Keratinocyte (primary cell): ENCODE measurements at regions not wholly inside any gene's neighbourhood (a gene's known extent, or its start where the extent isn't known, plus 50 kb on each side); places are given as distances from the start of the nearest gene placed in this dataset.
A peak's percentile ranks its signal among the peaks of the same experiment; 100 is the strongest.

Source experiments
- DNase-seq: peaks from one replicate; pipeline ENCODE4 v3.0.0-alpha.2; 2011; ENCODE audit warnings: low read depth, missing footprints, low spot score
- FAIRE-seq: peaks from 2 replicates; lab custom pipeline; 2011; peaks lifted over from hg19 to GRCh38; lab: Jason Lieb, UNC
- H2AFZ ChIP-seq: 2 replicates; pipeline ENCODE4 v1.6.0; 2012; ENCODE audit warnings: low read length, control low read depth, inconsistent platforms; ENCODE audit not compliant: control insufficient read depth
- H3K27ac ChIP-seq: 2 replicates; pipeline ENCODE4 v1.5.1; 2011; ENCODE audit warnings: low read length; ENCODE audit not compliant: control insufficient read depth, insufficient read depth
- H3K27me3 ChIP-seq: 3 replicates; pipeline ENCODE4 v1.6.0; 2011; ENCODE audit warnings: low read length; ENCODE audit not compliant: control insufficient read depth, insufficient read depth; ENCODE audit errors: extremely low read depth
- H3K36me3 ChIP-seq, 2 experiments: 2 replicates in 1 of 2; 3 replicates in 1 of 2; pipeline ENCODE4 v1.5.1; 2011; ENCODE audit warnings: low read length in 2 of 2, mild to moderate bottlenecking in 1 of 2; ENCODE audit not compliant: control insufficient read depth in 2 of 2, insufficient read depth in 2 of 2; ENCODE audit errors: extremely low read depth in 1 of 2
- H3K4me1 ChIP-seq: 3 replicates; pipeline ENCODE4 v1.5.1; 2011; ENCODE audit warnings: low read length; ENCODE audit not compliant: control insufficient read depth, insufficient read depth; ENCODE audit errors: extremely low read depth
- H3K4me2 ChIP-seq: 3 replicates; pipeline ENCODE4 v1.6.0; 2011; ENCODE audit warnings: low read depth, low read length; ENCODE audit not compliant: control insufficient read depth, insufficient read depth; ENCODE audit errors: extremely low read depth
- H3K4me3 ChIP-seq, 3 experiments: fragments of 200-600 bp in 1 of 3; sonication (generic) in 1 of 3; 2 replicates in 2 of 3; 3 replicates in 1 of 3; pipeline ENCODE4 v1.5.1; 2011 to 2016; ENCODE audit warnings: low read length in 3 of 3, mild to moderate bottlenecking in 3 of 3, control low read depth in 2 of 3, inconsistent platforms in 1 of 3, low read depth in 1 of 3, mixed read lengths in 1 of 3, mixed run types in 1 of 3, moderate library complexity in 1 of 3; ENCODE audit not compliant: control insufficient read depth in 2 of 3, insufficient read depth in 2 of 3; ENCODE audit errors: extremely low read depth in 1 of 3
- H3K79me2 ChIP-seq: 2 replicates; pipeline ENCODE4 v1.6.0; 2012; ENCODE audit warnings: low read length; ENCODE audit not compliant: control insufficient read depth, insufficient read depth
- H3K9ac ChIP-seq: 3 replicates; pipeline ENCODE4 v1.6.0; 2011; ENCODE audit warnings: low read length; ENCODE audit not compliant: control insufficient read depth, insufficient read depth; ENCODE audit errors: extremely low read depth
- H3K9me1 ChIP-seq: 3 replicates; pipeline ENCODE4 v1.6.0; 2011; ENCODE audit warnings: low read length; ENCODE audit not compliant: control insufficient read depth, insufficient read depth; ENCODE audit errors: extremely low read depth
- H3K9me3 ChIP-seq: 2 replicates; pipeline ENCODE4 v1.5.1; 2012; ENCODE audit warnings: low read depth, low read length; ENCODE audit not compliant: control insufficient read depth
- H4K20me1 ChIP-seq: 3 replicates; pipeline ENCODE4 v1.6.0; 2011; ENCODE audit warnings: low read length; ENCODE audit not compliant: control insufficient read depth, insufficient read depth; ENCODE audit errors: extremely low read depth
- EZH2 ChIP-seq: IDR thresholded peaks from one replicate; pipeline ENCODE4 v1.6.1; 2012; ENCODE audit warnings: inconsistent platforms, mild to moderate bottlenecking, low read length, moderate library complexity
- dilution Hi-C: fragments of 300-500 bp; cut with MboI; formaldehyde crosslinking; loops from one replicate; pipeline ENCODE4 v1.7.0; 2020; ENCODE audit warnings: low sequenced_read_pairs; ENCODE audit not compliant: extremely low pct_ligation_motif_present
- TF ChIP-seq, protein P1 (sequence below), 3 experiments: IDR thresholded peaks in 1 of 3; conservative IDR thresholded peaks in 1 of 3; optimal IDR thresholded peaks in 1 of 3; 2 replicates in 2 of 3; 3 replicates in 1 of 3; pipeline versions ENCODE3 to v1.5.1; 2011; ENCODE audit warnings: low read length in 3 of 3, mild to moderate bottlenecking in 3 of 3, moderate library complexity in 2 of 3, control low read depth in 1 of 3, inconsistent platforms in 1 of 3; ENCODE audit not compliant: insufficient read depth in 2 of 3; ENCODE audit errors: extremely low read depth in 1 of 3

DNA sequence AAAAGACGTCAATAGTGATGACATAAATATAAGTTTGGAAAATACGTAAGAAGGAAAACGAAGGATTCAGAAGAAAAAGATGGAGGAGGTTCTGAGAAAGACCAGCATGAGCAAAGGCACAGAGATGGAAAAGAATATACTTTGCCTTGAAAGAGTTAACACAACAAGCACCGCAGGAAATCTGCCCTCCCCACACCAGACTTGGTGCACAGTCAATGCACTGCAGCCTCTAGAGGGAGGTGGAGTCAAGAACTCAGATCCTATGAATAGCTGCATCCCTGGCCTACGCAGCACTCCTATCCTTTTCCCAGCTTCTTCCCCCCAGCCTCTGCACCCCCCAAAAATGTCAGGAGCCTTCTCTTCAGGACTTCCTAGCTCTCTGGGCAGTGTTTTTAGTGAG lies 1370.6 kb upstream of the LRRTM3 start:
- no peaks in the 10 kb centered on the region for H3K9me3 ChIP-seq
- H3K36me3 ChIP-seq = no peaks in the 10 kb centered on the region
- H3K9me1 ChIP-seq = no peaks in the 10 kb centered on the region
- no peak overlapping the region for H3K27ac ChIP-seq
- TF ChIP-seq EZH2 = no peak
- TF ChIP-seq, protein P1, sequence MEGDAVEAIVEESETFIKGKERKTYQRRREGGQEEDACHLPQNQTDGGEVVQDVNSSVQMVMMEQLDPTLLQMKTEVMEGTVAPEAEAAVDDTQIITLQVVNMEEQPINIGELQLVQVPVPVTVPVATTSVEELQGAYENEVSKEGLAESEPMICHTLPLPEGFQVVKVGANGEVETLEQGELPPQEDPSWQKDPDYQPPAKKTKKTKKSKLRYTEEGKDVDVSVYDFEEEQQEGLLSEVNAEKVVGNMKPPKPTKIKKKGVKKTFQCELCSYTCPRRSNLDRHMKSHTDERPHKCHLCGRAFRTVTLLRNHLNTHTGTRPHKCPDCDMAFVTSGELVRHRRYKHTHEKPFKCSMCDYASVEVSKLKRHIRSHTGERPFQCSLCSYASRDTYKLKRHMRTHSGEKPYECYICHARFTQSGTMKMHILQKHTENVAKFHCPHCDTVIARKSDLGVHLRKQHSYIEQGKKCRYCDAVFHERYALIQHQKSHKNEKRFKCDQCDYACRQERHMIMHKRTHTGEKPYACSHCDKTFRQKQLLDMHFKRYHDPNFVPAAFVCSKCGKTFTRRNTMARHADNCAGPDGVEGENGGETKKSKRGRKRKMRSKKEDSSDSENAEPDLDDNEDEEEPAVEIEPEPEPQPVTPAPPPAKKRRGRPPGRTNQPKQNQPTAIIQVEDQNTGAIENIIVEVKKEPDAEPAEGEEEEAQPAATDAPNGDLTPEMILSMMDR (optimal IDR thresholded peaks at IDR 0.05 in 1 of 3, IDR thresholded peaks at IDR 0.05 in 1 of 3, conservative IDR thresholded peaks at IDR 0.05 in 1 of 3; ENCODE audit: extremely low read depth in 1 of 3, insufficient read depth in 2 of 3, low read length in 3 of 3) = peak in 2 of 3 experiments; percentile 7 to 27
- no peaks in the 10 kb centered on the region for H4K20me1 ChIP-seq
- no peaks in the 10 kb centered on the region for H3K4me1 ChIP-seq
- no peak overlapping the region for H3K4me3 ChIP-seq
- no peaks in the 10 kb centered on the region for H3K27me3 ChIP-seq
- dilution Hi-C loops = no loop called here
- no peaks in the 10 kb centered on the region for H3K79me2 ChIP-seq
- no peak for DNase-seq
- H3K9ac ChIP-seq = no peak overlapping the region
- no peak overlapping the region for H2AFZ ChIP-seq
- no peak overlapping the region for H3K4me2 ChIP-seq
- no peak for FAIRE-seq

DNA sequence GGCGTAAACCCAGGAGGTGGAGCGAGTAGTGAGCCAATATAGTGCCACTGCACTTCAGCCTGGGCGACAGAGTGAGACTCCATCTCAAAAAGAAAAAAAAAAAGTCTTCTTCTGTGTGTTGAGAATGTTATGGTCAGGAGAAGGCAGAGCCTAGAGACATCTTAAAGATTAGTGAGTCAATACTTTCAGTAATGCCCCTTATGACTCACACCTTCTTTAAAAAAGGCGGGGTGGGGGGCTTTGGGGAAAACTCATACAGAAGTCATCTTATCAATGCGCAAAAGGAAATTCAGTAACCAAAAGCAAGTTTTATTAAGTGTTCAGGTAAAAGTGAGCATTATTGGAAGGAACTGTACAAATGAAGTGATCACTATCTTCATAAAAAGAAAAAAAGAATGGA lies 1369.8 kb upstream of the LRRTM3 start:
- FAIRE-seq (no peak), DNase-seq (no peak)
- Histone ChIP-seq H4K20me1 (no peaks in the 10 kb centered on the region), H3K36me3 (no peaks in the 10 kb centered on the region), H3K9me1 (no peaks in the 10 kb centered on the region), H3K4me1 (no peaks in the 10 kb centered on the region), H3K79me2 (no peaks in the 10 kb centered on the region), H3K27me3 (no peaks in the 10 kb centered on the region), H2AFZ (no peak overlapping the region), H3K9ac (no peak overlapping the region), H3K27ac (no peak overlapping the region), H3K4me2 (no peak overlapping the region), H3K4me3 (no peak overlapping the region), H3K9me3 (no peaks in the 10 kb centered on the region)
- dilution Hi-C loops = no loop called here
- TF ChIP-seq, protein P1 (optimal IDR thresholded peaks at IDR 0.05 in 1 of 3, IDR thresholded peaks at IDR 0.05 in 1 of 3, conservative IDR thresholded peaks at IDR 0.05 in 1 of 3; ENCODE audit: extremely low read depth in 1 of 3, insufficient read depth in 2 of 3, low read length in 3 of 3) = no peak
- no peak for TF ChIP-seq EZH2
